Fibroblast of villous mesenchyme (primary cell): ENCODE measurements at regions not wholly inside any gene's neighbourhood (a gene's known extent, or its start where the extent isn't known, plus 50 kb on each side); places are given as distances from the start of the nearest gene placed in this dataset.

Experiments
- DNase-seq: peaks from one replicate; pipeline ENCODE4 v3.0.0-alpha.2; 2010; ENCODE audit warnings: low read depth
- H3K4me3 ChIP-seq: 2 replicates; pipeline ENCODE4 v1.5.1; 2011; ENCODE audit warnings: low read depth, mild to moderate bottlenecking, low read length
- TF ChIP-seq, protein P1 (sequence below): IDR thresholded peaks from 2 replicates; pipeline ENCODE4 v1.5.1; 2012; ENCODE audit warnings: low read depth, mild to moderate bottlenecking, low read length; ENCODE audit not compliant: insufficient read depth

DNA sequence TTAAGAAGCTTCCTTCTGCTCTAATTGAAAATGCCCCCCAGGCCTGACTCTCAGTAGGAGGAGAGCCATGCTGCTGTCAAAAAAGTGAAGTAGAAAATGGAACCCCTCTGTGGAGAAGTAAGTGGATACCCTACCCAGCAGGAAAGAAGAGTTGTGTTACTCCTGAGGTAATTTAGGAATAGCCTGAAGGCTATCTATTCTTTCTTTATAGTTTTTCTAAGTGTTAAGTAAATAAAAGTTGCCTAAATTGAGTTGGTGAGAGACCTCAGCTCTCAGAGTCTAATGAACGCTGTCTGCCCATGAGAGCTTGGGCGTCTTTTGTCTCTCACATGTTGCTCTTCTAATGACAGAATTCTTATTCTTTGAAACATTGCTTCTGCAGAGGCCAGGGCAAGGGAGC, 116.2 kb downstream of the NSUN3 start:
- no peak for DNase-seq
- H3K4me3 ChIP-seq, result no peak overlapping the region
- TF ChIP-seq, protein P1, sequence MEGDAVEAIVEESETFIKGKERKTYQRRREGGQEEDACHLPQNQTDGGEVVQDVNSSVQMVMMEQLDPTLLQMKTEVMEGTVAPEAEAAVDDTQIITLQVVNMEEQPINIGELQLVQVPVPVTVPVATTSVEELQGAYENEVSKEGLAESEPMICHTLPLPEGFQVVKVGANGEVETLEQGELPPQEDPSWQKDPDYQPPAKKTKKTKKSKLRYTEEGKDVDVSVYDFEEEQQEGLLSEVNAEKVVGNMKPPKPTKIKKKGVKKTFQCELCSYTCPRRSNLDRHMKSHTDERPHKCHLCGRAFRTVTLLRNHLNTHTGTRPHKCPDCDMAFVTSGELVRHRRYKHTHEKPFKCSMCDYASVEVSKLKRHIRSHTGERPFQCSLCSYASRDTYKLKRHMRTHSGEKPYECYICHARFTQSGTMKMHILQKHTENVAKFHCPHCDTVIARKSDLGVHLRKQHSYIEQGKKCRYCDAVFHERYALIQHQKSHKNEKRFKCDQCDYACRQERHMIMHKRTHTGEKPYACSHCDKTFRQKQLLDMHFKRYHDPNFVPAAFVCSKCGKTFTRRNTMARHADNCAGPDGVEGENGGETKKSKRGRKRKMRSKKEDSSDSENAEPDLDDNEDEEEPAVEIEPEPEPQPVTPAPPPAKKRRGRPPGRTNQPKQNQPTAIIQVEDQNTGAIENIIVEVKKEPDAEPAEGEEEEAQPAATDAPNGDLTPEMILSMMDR, result no peak

DNA sequence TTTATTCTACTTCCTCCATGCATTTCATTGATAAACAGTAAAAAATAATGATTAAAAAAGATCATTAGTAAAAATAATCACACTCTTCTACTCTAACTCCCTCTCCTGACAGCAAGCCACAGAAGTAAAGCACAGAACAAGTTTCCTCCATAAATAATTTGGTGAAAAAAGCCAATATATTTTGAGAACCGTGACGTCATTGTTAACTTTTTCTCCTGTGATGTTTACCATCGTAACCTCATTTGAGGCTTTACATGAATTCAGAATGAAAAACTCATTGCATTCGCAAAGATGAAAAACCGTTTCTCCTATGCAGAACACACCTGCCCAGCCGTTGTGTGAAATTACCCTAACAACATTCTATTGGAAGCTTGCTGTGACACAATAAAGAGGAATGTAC, 120.7 kb downstream of the NSUN3 start:
- DNase-seq, result no peak
- no peak overlapping the region for H3K4me3 ChIP-seq
- TF ChIP-seq, protein P1, result no peak

DNA sequence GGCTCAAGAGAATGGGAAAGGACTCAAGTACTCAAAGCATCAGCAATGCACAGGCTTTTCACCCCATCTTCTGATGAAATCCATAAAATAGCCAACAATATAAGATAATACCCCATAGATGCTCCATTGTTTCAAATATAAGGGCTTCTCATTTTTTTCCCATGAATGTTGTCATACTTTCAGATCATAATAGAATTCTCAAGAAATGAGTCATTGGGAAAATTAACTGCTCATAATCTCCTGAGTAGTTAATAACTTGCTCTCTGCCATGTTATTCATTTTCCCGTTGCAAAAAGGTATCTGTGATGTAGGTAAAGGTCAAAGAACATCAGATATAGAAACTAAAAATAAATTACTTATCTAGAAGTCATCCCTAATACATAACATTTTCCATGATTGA, 121.9 kb downstream of the NSUN3 start:
- TF ChIP-seq, protein P1, result no peak
- H3K4me3 ChIP-seq, result no peak overlapping the region
- DNase-seq, result no peak

DNA sequence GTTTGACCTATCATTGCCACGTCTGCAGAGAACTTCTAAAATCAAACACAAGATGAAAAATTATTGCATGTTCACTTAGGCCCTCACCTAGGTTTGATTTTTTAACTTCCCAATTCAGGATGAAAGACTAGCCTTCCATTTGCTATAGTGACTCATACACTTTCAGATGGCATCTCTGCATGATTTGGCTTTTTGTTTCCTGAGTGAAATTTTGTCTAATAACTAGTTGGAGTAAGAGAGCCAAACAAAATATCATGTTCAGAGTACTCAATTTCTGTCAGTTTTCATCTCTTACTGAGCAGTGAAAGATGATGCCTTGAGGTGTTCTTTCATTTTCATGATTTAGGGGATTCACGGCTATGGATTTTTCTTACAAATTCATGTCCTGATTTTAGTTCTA, 122.9 kb downstream of the NSUN3 start:
- DNase-seq, result no peak
- H3K4me3 ChIP-seq, result no peak overlapping the region
- TF ChIP-seq, protein P1, result no peak

DNA sequence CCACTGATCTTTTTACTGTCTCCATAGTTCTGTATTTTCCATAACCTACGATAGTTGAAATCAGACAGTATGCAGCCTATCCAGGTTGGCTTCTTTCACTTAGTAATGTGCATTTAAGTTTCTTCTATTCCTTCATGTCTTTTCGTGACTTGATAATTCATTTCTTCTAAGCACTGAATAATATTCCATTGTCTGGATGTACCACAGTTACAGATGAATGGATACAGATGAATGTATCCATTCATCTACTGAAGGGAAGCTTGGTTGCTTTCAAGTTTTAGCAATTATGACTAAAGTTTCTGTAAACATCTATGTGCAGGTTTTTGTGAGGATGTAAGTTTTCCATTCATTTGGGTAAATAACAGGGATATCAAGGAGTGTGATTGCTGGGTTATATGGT, 124.8 kb downstream of the NSUN3 start:
- no peak for DNase-seq
- no peak overlapping the region for H3K4me3 ChIP-seq
- TF ChIP-seq, protein P1, result no peak

DNA sequence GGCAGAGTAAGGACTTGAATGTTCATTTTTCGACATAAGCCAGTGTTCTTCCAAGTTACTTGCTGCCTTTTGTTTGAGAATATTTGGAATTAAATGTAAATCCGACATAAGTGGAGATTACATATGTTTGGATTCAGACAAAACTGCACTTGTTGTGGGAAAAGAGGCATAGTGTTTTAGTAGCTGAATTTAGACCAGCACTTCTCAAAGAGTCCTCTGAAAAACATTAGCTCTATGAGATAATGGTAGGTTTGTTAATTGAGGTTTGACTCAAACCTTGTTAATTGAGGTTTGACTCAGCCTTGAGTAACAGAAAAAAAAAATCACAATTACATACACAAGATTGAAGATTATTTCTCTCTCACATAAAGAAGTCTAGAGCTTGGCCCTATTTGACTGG, 132.5 kb downstream of the NSUN3 start:
- no peak overlapping the region for H3K4me3 ChIP-seq
- TF ChIP-seq, protein P1, result no peak
- DNase-seq, result no peak

DNA sequence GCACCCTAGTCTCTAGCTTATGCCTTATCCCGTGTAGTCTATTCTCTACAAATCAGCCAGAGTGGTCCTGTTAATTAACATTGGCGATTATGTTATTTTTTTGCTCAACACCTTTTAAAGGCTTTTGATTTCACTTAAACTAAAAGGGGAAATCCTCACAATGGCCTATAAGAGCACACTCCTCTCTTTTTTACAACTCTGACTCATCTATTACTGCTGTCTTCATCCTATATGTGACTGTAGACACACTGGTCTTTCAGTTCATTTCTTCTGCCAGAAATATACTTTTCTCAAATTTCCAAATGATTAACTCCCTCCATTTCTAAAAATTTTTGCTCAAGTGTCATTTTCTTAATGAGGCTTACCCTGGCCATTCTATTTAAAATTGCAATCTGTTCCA, 143.4 kb downstream of the NSUN3 start:
- H3K4me3 ChIP-seq, result no peak overlapping the region
- no peak for DNase-seq
- TF ChIP-seq, protein P1, result no peak
